WERI-Rb-1 (cell line): ENCODE measurements at regions not wholly inside any gene's neighbourhood (a gene's known extent, or its start where the extent isn't known, plus 50 kb on each side); places are given as distances from the start of the nearest gene placed in this dataset.

Source experiments
- DNase-seq: peaks from one replicate; pipeline ENCODE4 v3.0.0-alpha.2; 2020
- H3K27ac ChIP-seq: fragments of 250-450 bp; sonication (Bioruptor Pico); 2 replicates; pipeline ENCODE4 v1.5.1; 2020; ENCODE audit warnings: mild to moderate bottlenecking, moderate library complexity
- H3K27me3 ChIP-seq: fragments of 250-450 bp; sonication (Bioruptor Pico); 2 replicates; pipeline ENCODE4 v1.5.1; 2021; ENCODE audit warnings: mild to moderate bottlenecking, low read depth, moderate library complexity; ENCODE audit not compliant: insufficient read depth, severe bottlenecking
- H3K36me3 ChIP-seq: fragments of 250-450 bp; sonication (Bioruptor Pico); 2 replicates; pipeline ENCODE4 v1.5.1; 2020; ENCODE audit warnings: mild to moderate bottlenecking, moderate library complexity
- H3K4me3 ChIP-seq: 2 replicates; pipeline ENCODE4 v1.5.1; 2011; ENCODE audit warnings: low read depth, mild to moderate bottlenecking, control low read depth, low read length
- H3K9me3 ChIP-seq: fragments of 250-450 bp; sonication (Bioruptor Pico); 2 replicates; pipeline ENCODE4 v1.5.1; 2021; ENCODE audit warnings: mild to moderate bottlenecking, moderate library complexity; ENCODE audit not compliant: severe bottlenecking
- TF ChIP-seq, protein P1 (sequence below): IDR thresholded peaks from 2 replicates; pipeline ENCODE4 v1.5.1; 2011; ENCODE audit warnings: low read depth, mild to moderate bottlenecking, control low read depth, inconsistent platforms, low read length

DNA sequence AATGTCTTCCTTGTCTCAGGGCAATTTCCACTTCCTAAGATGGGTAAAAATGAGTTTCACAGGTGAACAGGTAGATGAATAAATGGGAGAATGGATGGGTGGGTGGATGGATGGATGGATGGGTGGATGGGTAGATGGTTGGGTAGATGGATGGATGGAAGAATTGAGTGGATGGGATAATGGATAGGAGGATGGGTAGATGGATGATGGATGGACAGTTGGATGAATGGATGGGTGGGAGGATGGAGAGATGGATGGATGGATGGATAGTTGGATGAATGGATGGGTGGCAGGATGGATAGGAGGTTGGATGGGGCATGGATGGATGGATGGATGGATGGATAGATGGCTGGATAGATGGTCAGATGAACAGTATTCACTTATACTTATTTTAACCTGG is 90.9 kb downstream of the LRRC30 start:
- no peak overlapping the region for H3K27ac ChIP-seq
- TF ChIP-seq, protein P1, sequence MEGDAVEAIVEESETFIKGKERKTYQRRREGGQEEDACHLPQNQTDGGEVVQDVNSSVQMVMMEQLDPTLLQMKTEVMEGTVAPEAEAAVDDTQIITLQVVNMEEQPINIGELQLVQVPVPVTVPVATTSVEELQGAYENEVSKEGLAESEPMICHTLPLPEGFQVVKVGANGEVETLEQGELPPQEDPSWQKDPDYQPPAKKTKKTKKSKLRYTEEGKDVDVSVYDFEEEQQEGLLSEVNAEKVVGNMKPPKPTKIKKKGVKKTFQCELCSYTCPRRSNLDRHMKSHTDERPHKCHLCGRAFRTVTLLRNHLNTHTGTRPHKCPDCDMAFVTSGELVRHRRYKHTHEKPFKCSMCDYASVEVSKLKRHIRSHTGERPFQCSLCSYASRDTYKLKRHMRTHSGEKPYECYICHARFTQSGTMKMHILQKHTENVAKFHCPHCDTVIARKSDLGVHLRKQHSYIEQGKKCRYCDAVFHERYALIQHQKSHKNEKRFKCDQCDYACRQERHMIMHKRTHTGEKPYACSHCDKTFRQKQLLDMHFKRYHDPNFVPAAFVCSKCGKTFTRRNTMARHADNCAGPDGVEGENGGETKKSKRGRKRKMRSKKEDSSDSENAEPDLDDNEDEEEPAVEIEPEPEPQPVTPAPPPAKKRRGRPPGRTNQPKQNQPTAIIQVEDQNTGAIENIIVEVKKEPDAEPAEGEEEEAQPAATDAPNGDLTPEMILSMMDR: no peak
- H3K4me3 ChIP-seq: no peak overlapping the region
- no peaks in the 10 kb centered on the region for H3K36me3 ChIP-seq
- H3K9me3 ChIP-seq: no peaks in the 10 kb centered on the region
- no peaks in the 10 kb centered on the region for H3K27me3 ChIP-seq
- no peak for DNase-seq

DNA sequence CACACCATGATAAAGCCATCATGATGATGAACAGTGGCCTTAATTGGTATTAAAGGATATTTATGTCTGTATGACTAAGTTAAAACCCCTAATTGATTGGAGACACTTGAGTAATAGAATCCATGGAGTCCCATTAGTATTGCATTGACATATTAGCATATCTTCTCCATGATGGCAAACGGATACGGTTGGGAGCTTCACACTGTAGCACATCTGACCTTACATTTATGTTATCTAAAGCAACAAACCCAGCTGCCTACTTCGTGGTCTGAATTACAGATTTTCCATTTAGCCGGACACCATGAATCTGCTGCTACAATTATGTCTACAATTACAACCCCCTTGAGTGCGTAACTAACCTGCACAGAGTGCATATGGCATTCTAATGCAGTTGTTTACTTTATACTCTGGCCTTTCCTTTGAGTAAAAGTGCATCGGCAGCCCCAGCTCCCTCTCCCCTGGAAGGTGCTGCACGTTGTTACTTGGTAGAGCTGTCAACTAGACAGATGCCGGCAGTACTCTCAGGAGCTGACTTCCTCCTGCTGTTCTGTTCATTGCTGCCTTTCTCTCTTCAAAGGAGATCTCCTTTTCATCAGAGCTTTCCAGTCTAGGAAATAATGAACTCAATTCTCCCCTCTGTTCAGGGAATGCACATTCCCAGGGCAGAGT is 92.1 kb downstream of the LRRC30 start:
- no peak for DNase-seq
- Histone ChIP-seq H3K4me3 (no peak overlapping the region), H3K9me3 (no peaks in the 10 kb centered on the region), H3K27me3 (no peaks in the 10 kb centered on the region), H3K36me3 (no peaks in the 10 kb centered on the region), H3K27ac (no peak overlapping the region)
- TF ChIP-seq, protein P1: no peak

DNA sequence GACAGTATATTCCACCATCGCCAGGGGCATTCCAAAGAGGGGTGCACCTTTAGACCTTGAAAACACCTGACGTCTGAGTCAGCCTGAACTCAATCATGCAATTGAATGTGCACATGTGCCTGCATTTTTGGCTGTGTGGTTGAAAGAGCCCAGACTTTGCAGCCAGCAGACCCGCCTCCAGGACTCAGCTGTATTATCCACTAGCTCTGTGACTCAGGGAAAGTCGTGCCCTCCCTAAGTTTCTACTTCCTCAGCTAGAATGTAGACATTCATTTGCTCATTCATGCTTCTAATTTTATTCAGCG is 94.2 kb downstream of the LRRC30 start:
- no peaks in the 10 kb centered on the region for H3K9me3 ChIP-seq
- H3K4me3 ChIP-seq: no peak overlapping the region
- H3K27ac ChIP-seq: no peak overlapping the region
- H3K27me3 ChIP-seq: no peaks in the 10 kb centered on the region
- TF ChIP-seq, protein P1: no peak
- H3K36me3 ChIP-seq: no peaks in the 10 kb centered on the region
- no peak for DNase-seq

DNA sequence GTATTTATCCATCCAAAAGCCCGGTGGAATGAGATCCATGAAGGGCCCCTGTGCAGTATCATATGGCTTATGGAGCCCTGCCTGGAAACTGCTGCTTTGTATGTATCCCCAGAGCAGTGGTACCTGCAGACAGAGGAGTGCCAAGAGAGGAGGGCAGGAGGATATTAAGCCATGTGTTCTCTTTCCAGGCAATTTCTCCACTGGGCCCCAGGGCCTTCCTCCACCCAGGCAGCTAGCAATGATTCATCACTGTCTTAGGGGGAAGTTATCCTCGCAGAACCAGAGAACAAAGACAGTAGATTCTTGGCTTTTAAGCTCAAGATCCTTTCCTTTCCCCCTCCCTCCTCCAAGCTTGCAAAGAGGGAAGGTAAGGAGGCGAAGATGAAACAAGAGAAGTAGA is 98.1 kb downstream of the LRRC30 start:
- no peaks in the 10 kb centered on the region for H3K36me3 ChIP-seq
- H3K4me3 ChIP-seq: no peak overlapping the region
- no peaks in the 10 kb centered on the region for H3K27me3 ChIP-seq
- no peak overlapping the region for H3K27ac ChIP-seq
- no peak for DNase-seq
- TF ChIP-seq, protein P1: no peak
- H3K9me3 ChIP-seq: no peaks in the 10 kb centered on the region

DNA sequence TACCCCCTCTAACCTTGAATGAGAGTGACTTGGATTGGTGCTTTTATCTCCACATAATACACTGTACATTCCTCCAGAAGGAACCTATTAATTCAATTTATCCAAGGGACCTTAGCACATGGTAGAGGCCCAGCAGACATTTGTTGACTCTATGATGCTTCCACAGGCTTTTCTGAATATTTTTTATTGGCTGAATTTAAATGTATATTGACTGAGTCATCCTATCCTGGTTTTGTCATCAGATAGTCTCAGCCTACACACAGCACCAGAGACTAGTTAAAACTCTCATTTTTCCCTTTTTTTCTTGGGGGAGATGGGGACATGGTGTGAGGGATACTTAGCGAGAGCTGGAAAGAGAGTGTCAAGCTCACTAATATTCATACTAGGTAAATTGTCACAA is 101.6 kb downstream of the LRRC30 start:
- TF ChIP-seq, protein P1: no peak
- Histone ChIP-seq H3K27ac (no peak overlapping the region), H3K27me3 (no peaks in the 10 kb centered on the region), H3K4me3 (no peak overlapping the region), H3K36me3 (no peaks in the 10 kb centered on the region), H3K9me3 (no peaks in the 10 kb centered on the region)
- no peak for DNase-seq

DNA sequence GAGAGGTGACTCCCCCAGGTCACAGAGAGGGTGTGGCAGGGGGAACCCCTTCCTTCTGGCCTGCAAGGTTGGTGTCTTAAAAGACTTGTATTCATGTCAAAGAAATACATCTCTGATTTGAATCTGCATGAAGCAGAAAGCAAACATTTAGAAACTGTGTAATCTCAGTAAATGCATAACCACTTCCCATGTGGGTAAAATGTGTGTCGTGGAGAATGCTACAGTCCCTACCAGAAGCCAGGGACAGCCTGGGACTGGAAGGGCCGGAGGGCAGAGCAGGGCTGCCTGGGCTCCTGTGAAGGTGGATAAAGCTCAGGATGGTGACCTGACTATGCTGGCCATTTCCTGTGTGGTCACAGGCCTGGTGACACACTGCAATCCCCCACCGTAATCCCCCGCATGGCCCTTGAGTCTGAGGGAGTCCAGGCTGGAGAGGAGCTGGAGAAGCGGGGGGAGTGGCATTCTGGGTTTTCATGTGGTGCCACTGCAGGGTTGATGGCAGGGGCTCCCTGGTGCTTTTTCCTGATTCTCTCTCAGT is 102.2 kb downstream of the LRRC30 start:
- H3K27ac ChIP-seq: no peak overlapping the region
- DNase-seq: no peak
- H3K27me3 ChIP-seq: no peaks in the 10 kb centered on the region
- no peaks in the 10 kb centered on the region for H3K36me3 ChIP-seq
- H3K9me3 ChIP-seq: no peaks in the 10 kb centered on the region
- TF ChIP-seq, protein P1: no peak
- H3K4me3 ChIP-seq: no peak overlapping the region
